A673 (cell line): ENCODE measurements at regions not wholly inside any gene's neighbourhood (a gene's known extent, or its start where the extent isn't known, plus 50 kb on each side); places are given as distances from the start of the nearest gene placed in this dataset.

ENCODE experiments used
- CTCF ChIP-seq: fragments of 300-800, 200-600 bp; sonication (generic); conservative IDR thresholded peaks from 2 replicates; pipeline ENCODE4 v1.5.1; 2017; ENCODE audit warnings: low read depth, mild to moderate bottlenecking, antibody characterized with exemption, low read length, moderate library complexity, mixed read lengths
- EZH2 ChIP-seq: fragments of 200-600 bp; sonication (generic); IDR thresholded peaks from 2 replicates; pipeline ENCODE4 v1.6.1; 2017; ENCODE audit warnings: borderline replicate concordance, low read depth, mild to moderate bottlenecking, mixed read lengths, antibody characterized with exemption, low read length; ENCODE audit not compliant: poor library complexity, severe bottlenecking

- TF ChIP-seq CTCF: no peak
- no peak for TF ChIP-seq EZH2
These were observed 492.6 kb downstream of the EBF1 start for GRCh38 chr5:158607088-158607487.
